Endothelial cell of umbilical vein (primary cell): ENCODE measurements at regions not wholly inside any gene's neighbourhood (a gene's known extent, or its start where the extent isn't known, plus 50 kb on each side); places are given as distances from the start of the nearest gene placed in this dataset.

Source experiments
- BruUV-seq: library from RNA; stranded (reverse); fragments of 400-500 nt; replicated peaks from 2 replicates; lab custom pipeline; 2021; lab: Mats Ljungman, UMichigan
- CTCF ChIA-PET: fragments of 300-600, 350-600 bp; sonication (Branson Sonifier 250); formaldehyde crosslinking; loops from one replicate; lab custom pipeline; 2021; ENCODE audit warnings: antibody characterized with exemption, inconsistent platforms; lab: Charles Lee
- POLR2A ChIA-PET: fragments of 300-600, 350-600 bp; sonication (Branson Sonifier 250); formaldehyde crosslinking; loops from one replicate; lab custom pipeline; 2021; ENCODE audit warnings: antibody characterized with exemption, inconsistent platforms; lab: Charles Lee
- DNase-seq: peaks from one replicate; pipeline ENCODE4 v3.0.0-alpha.2; 2011; ENCODE audit warnings: low read depth, low spot score
- FAIRE-seq: peaks from 2 replicates; lab custom pipeline; 2011; peaks lifted over from hg19 to GRCh38; lab: Jason Lieb, UNC
- H2AFZ ChIP-seq: 2 replicates; pipeline ENCODE4 v1.6.0; 2012; ENCODE audit warnings: low read depth, low read length, control low read depth, inconsistent platforms
- H3K27ac ChIP-seq: 2 replicates; pipeline ENCODE4 v1.5.1; 2011; ENCODE audit warnings: low read depth, mild to moderate bottlenecking, control low read depth, low read length, moderate library complexity; ENCODE audit not compliant: insufficient read depth
- H3K27me3 ChIP-seq, 2 experiments: 2 replicates each; pipeline versions ENCODE4 v1.6.0 to v1.6.1; 2011; ENCODE audit warnings: low read length in 2 of 2, mixed read lengths in 1 of 2; ENCODE audit not compliant: control insufficient read depth in 2 of 2, insufficient read depth in 2 of 2
- H3K36me3 ChIP-seq, 2 experiments: 2 replicates in 1 of 2; 3 replicates in 1 of 2; pipeline ENCODE4 v1.5.1; 2011; ENCODE audit warnings: low read length in 2 of 2, mild to moderate bottlenecking in 1 of 2, moderate library complexity in 1 of 2; ENCODE audit not compliant: control insufficient read depth in 2 of 2, insufficient read depth in 2 of 2; ENCODE audit errors: extremely low read depth in 1 of 2
- H3K4me1 ChIP-seq: 3 replicates; pipeline ENCODE4 v1.5.1; 2011; ENCODE audit warnings: mild to moderate bottlenecking, low read length; ENCODE audit not compliant: control insufficient read depth, insufficient read depth; ENCODE audit errors: extremely low read depth
- H3K4me2 ChIP-seq: 2 replicates; pipeline ENCODE4 v1.6.1; 2011; ENCODE audit warnings: low read length, control low read depth, mixed read lengths; ENCODE audit not compliant: insufficient read depth
- H3K4me3 ChIP-seq, 3 experiments: fragments of 200-600 bp in 1 of 3; sonication (generic), shearing (Covaris generic) in 1 of 3; replicated peaks in 1 of 3; 2 replicates each; pipeline ENCODE4 v1.5.1; 2011 to 2016; ENCODE audit warnings: control low read depth in 3 of 3, low read length in 3 of 3, mild to moderate bottlenecking in 2 of 3, inconsistent platforms in 1 of 3, low read depth in 1 of 3, moderate library complexity in 1 of 3; ENCODE audit not compliant: insufficient read depth in 1 of 3
- H3K79me2 ChIP-seq: 2 replicates; pipeline ENCODE4 v1.6.0; 2012; ENCODE audit warnings: low read length, inconsistent platforms; ENCODE audit not compliant: control insufficient read depth, insufficient read depth
- H3K9ac ChIP-seq: replicated peaks from 2 replicates; pipeline ENCODE3; 2011; ENCODE audit warnings: low read length, control low read depth; ENCODE audit not compliant: insufficient read depth; ENCODE audit errors: extremely low read depth
- H3K9me1 ChIP-seq: replicated peaks from 3 replicates; pipeline ENCODE4 v1.6.0; 2011; ENCODE audit warnings: mild to moderate bottlenecking, low read length; ENCODE audit not compliant: control insufficient read depth, insufficient read depth; ENCODE audit errors: extremely low read depth
- H3K9me3 ChIP-seq: replicated peaks from 2 replicates; pipeline ENCODE4 v1.5.1; 2012; ENCODE audit warnings: low read length, inconsistent platforms; ENCODE audit not compliant: control insufficient read depth, insufficient read depth
- H4K20me1 ChIP-seq: replicated peaks from 2 replicates; pipeline ENCODE3; 2011; ENCODE audit warnings: mild to moderate bottlenecking, low read length; ENCODE audit not compliant: control insufficient read depth, insufficient read depth; ENCODE audit errors: extremely low read depth
- CTCF ChIP-seq, 2 donors: IDR thresholded peaks; 1 replicate in 1 of 2; 2 replicates in 1 of 2; pipeline ENCODE4 v1.5.1; 2011; ENCODE audit warnings: low read length in 2 of 2, mild to moderate bottlenecking in 2 of 2, moderate library complexity in 2 of 2, control low read depth in 1 of 2, inconsistent platforms in 1 of 2, low read depth in 1 of 2; ENCODE audit not compliant: insufficient read depth in 1 of 2; ENCODE audit errors: extremely low read depth in 1 of 2
- EZH2 ChIP-seq: IDR thresholded peaks from 2 replicates; pipeline ENCODE4 v1.6.1; 2012; ENCODE audit warnings: borderline replicate concordance, low read depth, mild to moderate bottlenecking, moderate library complexity, low read length, inconsistent platforms; ENCODE audit not compliant: severe bottlenecking
- FOS ChIP-seq: IDR thresholded peaks from 2 replicates; pipeline ENCODE4 v1.6.1; 2011; ENCODE audit warnings: mild to moderate bottlenecking, low read length, moderate library complexity, borderline replicate concordance; ENCODE audit not compliant: insufficient read depth
- GATA2 ChIP-seq: IDR thresholded peaks from 2 replicates; pipeline ENCODE4 v1.7.0; 2011; ENCODE audit warnings: low read depth, mild to moderate bottlenecking, moderate library complexity, mixed read lengths, low read length; ENCODE audit not compliant: insufficient read length, insufficient read depth
- JUN ChIP-seq: IDR thresholded peaks from 2 replicates; pipeline ENCODE4 v1.6.1; 2011; ENCODE audit warnings: borderline replicate concordance, low read depth; ENCODE audit not compliant: insufficient read length, insufficient read depth
- MAX ChIP-seq: IDR thresholded peaks from 2 replicates; pipeline ENCODE4 v1.6.1; 2011; ENCODE audit not compliant: insufficient read depth, insufficient read length
- MYC ChIP-seq: IDR thresholded peaks from one replicate; pipeline ENCODE4 v1.6.1; 2011; ENCODE audit warnings: mild to moderate bottlenecking, low read depth, low read length
- POLR2A ChIP-seq: IDR thresholded peaks from 2 replicates; pipeline ENCODE4 v1.6.1; 2012; ENCODE audit warnings: low read depth, mild to moderate bottlenecking, control low read depth, low read length
- POLR2AphosphoS5 ChIP-seq: IDR thresholded peaks from 2 replicates; pipeline ENCODE4 v1.6.1; 2012; ENCODE audit warnings: low read depth, mild to moderate bottlenecking, control low read depth, low read length, moderate library complexity; ENCODE audit not compliant: insufficient read depth
- dilution Hi-C: fragments of 300-500 bp; cut with MboI; formaldehyde crosslinking; loops from one replicate; pipeline ENCODE4 v1.15.0; 2019; ENCODE audit warnings: low sequenced_read_pairs; ENCODE audit not compliant: extremely low pct_ligation_motif_present
- intact Hi-C: fragments of 100-400 bp; cut with micrococcal nuclease; formaldehyde crosslinking; loops from one replicate; pipeline ENCODE4 v1.10.0; 2022

GRCh38 chr18:67281746-67282145 lies 234.8 kb downstream of the DSEL start:
- no peak overlapping the region for H3K9ac ChIP-seq
- FAIRE-seq (no peak), DNase-seq (no peak)
- TF ChIP-seq POLR2A (no peak), POLR2AphosphoS5 (no peak), FOS (no peak), EZH2 (no peak), MAX (no peak), MYC (no peak), JUN (no peak), CTCF (IDR thresholded peaks at IDR 0.05; ENCODE audit: extremely low read depth in 1 of 2, insufficient read depth in 1 of 2, low read depth in 1 of 2, low read length in 2 of 2) (no peak), GATA2 (no peak)
- no peaks in the 10 kb centered on the region for H3K9me3 ChIP-seq
- no peak overlapping the region for H3K4me3 ChIP-seq
- dilution Hi-C loops, result no loop called here
- no peaks in the 10 kb centered on the region for H3K36me3 ChIP-seq
- BruUV-seq, result no TSS peak
- CTCF ChIA-PET, result no interaction called here
- no peaks in the 10 kb centered on the region for H3K79me2 ChIP-seq
- H2AFZ ChIP-seq, result no peak overlapping the region
- H4K20me1 ChIP-seq, result no peaks in the 10 kb centered on the region
- intact Hi-C loops, result no loop called here
- H3K27ac ChIP-seq, result no peak overlapping the region
- POLR2A ChIA-PET, result no interaction called here
- H3K4me2 ChIP-seq, result no peak overlapping the region
- no peaks in the 10 kb centered on the region for H3K9me1 ChIP-seq
- H3K4me1 ChIP-seq, result no peaks in the 10 kb centered on the region
- no peaks in the 10 kb centered on the region for H3K27me3 ChIP-seq
